ACC112 (cell line): ENCODE measurements at regions not wholly inside any gene's neighbourhood (a gene's known extent, or its start where the extent isn't known, plus 50 kb on each side); places are given as distances from the start of the nearest gene placed in this dataset.

Experiments used
- H2AFZ ChIP-seq: fragments of 200-600 bp; sonication (generic); one replicate; pipeline ENCODE4 v1.6.0; 2017; ENCODE audit warnings: antibody characterized with exemption, low read length; ENCODE audit not compliant: unreplicated experiment
- H3K27ac ChIP-seq: fragments of 200-600 bp; sonication (generic); 2 replicates; pipeline ENCODE4 v1.5.1; 2014; ENCODE audit warnings: low read depth, mild to moderate bottlenecking, antibody characterized with exemption, low read length, moderate library complexity
- H3K27me3 ChIP-seq: fragments of 200-600 bp; sonication (generic); 2 replicates; pipeline ENCODE4 v1.6.1; 2014; ENCODE audit warnings: mild to moderate bottlenecking, antibody characterized with exemption, low read length, moderate library complexity, mixed read lengths; ENCODE audit not compliant: insufficient read depth
- H3K36me3 ChIP-seq: fragments of 200-600 bp; sonication (generic); 2 replicates; pipeline ENCODE4 v1.6.1; 2016; ENCODE audit warnings: mild to moderate bottlenecking, antibody characterized with exemption, low read length, moderate library complexity, mixed read lengths; ENCODE audit not compliant: insufficient read depth
- H3K4me1 ChIP-seq: fragments of 200-600 bp; sonication (generic); one replicate; pipeline ENCODE4 v1.6.1; 2016; ENCODE audit warnings: low read length, mixed read lengths; ENCODE audit not compliant: insufficient read depth, unreplicated experiment, control insufficient read depth
- H3K4me3 ChIP-seq: fragments of 200-600 bp; sonication (generic); 2 replicates; pipeline ENCODE4 v1.5.1; 2014; ENCODE audit warnings: mild to moderate bottlenecking, low read depth, low read length
- H3K79me2 ChIP-seq: fragments of 200-600 bp; sonication (generic); one replicate; pipeline ENCODE4 v1.6.0; 2016; ENCODE audit warnings: low read length; ENCODE audit not compliant: control insufficient read depth, unreplicated experiment, insufficient read depth

DNA sequence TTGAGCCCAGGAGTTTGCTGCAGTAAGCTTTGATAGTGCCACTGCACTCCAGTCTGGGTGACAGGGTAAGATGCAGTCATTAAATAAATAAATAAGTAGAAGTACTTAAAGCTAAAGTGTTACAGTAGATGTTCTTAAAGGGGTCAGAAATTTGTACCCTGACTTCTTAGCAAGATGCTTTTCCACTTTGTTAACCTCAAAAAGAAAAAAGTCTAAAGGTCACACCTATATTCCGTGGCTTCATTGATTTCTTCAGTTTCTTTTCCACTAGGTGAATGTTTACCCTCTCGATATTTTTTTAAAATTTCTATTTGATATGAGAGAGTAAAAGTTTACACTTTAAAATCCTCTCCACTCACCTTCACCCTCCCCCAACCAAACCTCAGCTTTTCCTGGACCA, 64.3 kb upstream of the PLEKHA5 start:
- Histone ChIP-seq H3K79me2 (no peaks in the 10 kb centered on the region), H3K4me1 (no peaks in the 10 kb centered on the region), H3K4me3 (no peak overlapping the region), H2AFZ (no peak overlapping the region), H3K36me3 (no peaks in the 10 kb centered on the region), H3K27ac (no peak overlapping the region), H3K27me3 (no peaks in the 10 kb centered on the region)

DNA sequence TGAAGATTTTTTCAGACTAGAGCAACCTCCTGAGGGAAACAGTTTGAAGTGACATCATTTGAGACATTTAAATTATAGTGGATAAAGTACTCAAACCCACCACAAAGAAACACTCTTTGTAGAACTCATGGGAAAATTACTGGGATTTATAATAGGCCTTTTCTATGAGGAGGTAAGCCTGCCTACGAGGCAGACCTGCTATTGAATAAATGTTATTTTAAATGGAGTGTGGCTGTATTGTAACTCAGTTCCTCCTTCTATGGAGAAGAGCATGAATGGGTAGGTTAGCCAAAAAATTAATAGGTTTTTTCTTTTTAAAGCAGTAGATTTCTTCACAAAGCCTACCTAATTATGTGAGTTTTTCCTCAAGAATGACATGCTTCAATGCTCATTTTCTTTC, 63.7 kb upstream of the PLEKHA5 start:
- no peak overlapping the region for H3K27ac ChIP-seq
- H3K4me3 ChIP-seq, result no peak overlapping the region
- no peak overlapping the region for H2AFZ ChIP-seq
- no peaks in the 10 kb centered on the region for H3K27me3 ChIP-seq
- no peaks in the 10 kb centered on the region for H3K36me3 ChIP-seq
- H3K79me2 ChIP-seq, result no peaks in the 10 kb centered on the region
- H3K4me1 ChIP-seq, result no peaks in the 10 kb centered on the region

DNA sequence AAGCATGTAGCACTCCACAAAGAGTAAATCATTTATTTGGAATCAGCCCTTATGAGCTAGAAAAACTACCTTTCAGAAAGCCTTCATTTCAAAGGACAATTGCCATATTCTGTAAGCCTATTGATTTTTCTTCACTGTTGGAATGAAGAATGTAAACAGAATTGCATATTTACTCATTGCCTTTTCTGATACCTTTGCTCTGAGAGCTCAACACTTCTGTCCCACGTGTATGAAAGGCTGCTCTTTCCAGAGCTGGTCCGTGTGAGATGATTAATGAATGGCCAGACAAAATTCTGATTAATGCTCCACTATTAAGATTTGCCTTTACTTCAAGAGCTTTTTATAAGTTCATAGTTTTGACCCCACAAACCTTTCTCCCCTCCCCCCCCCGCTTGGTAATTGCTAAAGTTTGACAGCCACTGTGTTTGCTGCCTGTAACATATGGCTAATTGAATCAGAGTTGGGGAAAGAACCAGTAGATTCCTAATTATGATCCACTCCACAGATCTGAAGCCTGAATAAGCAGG, 63.0 kb upstream of the PLEKHA5 start:
- peak overlapping the region; percentile 32 for H2AFZ ChIP-seq
- H3K4me3 ChIP-seq, result no peak overlapping the region
- no peaks in the 10 kb centered on the region for H3K79me2 ChIP-seq
- no peak overlapping the region for H3K27ac ChIP-seq
- no peaks in the 10 kb centered on the region for H3K4me1 ChIP-seq
- no peaks in the 10 kb centered on the region for H3K36me3 ChIP-seq
- H3K27me3 ChIP-seq, result no peaks in the 10 kb centered on the region

DNA sequence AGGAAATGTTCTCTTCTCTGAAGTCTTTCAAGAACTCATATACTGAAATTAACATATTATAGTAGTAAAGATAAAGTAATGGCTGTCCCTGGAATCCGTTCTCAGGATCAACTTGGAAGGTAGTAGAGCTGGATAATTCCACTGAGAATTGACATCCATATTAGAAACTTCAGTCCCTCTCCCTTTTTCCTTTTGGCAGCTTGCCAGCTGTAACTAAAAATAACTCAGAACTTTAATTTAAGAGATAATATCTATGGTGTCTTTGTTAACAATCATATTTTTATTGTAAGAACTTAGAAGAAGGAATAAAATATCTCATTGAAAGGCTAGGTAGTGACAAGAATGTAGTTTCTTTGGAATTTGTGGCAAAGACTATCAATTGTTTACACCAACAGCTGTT, 61.4 kb upstream of the PLEKHA5 start:
- no peak overlapping the region for H3K4me3 ChIP-seq
- no peak overlapping the region for H3K27ac ChIP-seq
- no peaks in the 10 kb centered on the region for H3K79me2 ChIP-seq
- no peaks in the 10 kb centered on the region for H3K36me3 ChIP-seq
- no peaks in the 10 kb centered on the region for H3K4me1 ChIP-seq
- no peaks in the 10 kb centered on the region for H3K27me3 ChIP-seq
- no peak overlapping the region for H2AFZ ChIP-seq

DNA sequence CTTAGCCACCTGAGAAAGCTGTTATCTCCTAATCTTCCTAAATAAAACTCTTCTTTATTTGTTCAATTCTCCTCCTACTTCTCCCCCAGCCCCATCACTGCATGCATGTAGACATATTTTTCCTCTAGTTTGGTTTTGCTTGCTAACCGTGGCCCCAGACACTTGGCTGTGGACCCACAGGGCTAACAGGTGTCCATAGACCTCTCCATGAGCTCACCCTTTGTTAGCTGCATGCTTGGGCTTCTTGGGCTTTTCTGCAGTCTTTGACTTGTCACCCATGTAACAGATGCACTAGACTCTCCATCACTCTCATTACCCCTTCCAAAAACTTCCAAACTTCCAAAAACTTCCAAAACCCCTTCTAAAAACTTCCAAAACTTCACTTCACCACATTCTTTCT, 59.2 kb upstream of the PLEKHA5 start:
- Histone ChIP-seq H3K36me3 (no peaks in the 10 kb centered on the region), H2AFZ (no peak overlapping the region), H3K27ac (no peak overlapping the region), H3K4me3 (no peak overlapping the region), H3K4me1 (no peaks in the 10 kb centered on the region), H3K79me2 (no peaks in the 10 kb centered on the region), H3K27me3 (no peaks in the 10 kb centered on the region)

DNA sequence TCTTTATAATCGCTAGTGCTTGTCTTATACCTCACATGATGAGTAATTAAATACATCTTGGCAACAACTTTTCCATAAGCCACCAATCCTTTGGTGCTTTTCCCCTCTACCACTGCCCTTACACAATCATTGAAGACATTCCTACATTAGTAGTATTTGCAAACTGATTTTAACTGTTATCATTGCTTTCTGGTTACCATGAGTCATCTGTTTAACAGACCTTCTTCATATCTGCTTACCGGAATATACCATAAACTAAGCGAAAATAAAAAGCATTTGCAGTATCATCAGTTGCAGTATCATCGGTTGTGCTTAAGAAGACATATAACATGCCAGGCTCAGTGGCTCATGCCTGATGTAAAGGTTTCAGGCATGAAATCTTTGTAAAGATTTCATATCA, 54.8 kb upstream of the PLEKHA5 start:
- Histone ChIP-seq H2AFZ (no peak overlapping the region), H3K4me3 (no peak overlapping the region), H3K27me3 (no peaks in the 10 kb centered on the region), H3K79me2 (no peaks in the 10 kb centered on the region), H3K4me1 (no peaks in the 10 kb centered on the region), H3K36me3 (no peaks in the 10 kb centered on the region), H3K27ac (no peak overlapping the region)

DNA sequence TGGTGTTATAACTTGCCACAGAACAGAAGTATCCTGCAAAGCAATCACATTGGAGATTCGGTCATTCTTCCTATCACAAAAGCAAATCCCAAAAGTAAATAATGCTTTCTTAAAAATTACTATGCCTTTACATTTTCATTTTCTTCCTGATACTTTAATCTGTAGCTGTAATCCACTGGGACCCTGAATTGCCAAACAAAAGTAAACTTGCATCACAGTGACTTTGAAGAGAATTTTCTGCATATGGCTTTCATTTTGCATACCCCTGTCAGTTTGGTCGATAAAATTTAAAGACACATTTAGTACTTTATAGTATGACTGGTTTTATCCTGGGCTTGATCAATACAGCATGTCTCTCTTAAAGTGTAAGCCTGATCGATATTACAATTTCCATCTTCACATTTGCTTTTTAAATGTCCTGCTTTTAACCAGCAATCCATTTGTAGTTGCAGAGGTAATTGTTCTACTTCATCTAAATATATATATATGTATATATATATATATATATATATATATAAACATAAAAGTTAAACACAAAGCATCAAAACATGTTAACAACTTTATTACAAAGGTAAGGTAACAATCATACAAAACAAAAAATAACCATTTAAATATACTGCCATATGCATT, 53.7 kb upstream of the PLEKHA5 start:
- Histone ChIP-seq H3K79me2 (no peaks in the 10 kb centered on the region), H3K4me3 (no peak overlapping the region), H2AFZ (no peak overlapping the region), H3K27ac (no peak overlapping the region), H3K4me1 (no peaks in the 10 kb centered on the region), H3K27me3 (no peaks in the 10 kb centered on the region), H3K36me3 (no peaks in the 10 kb centered on the region)
